Tibial nerve (tissue), 4 donors: ENCODE measurements at regions not wholly inside any gene's neighbourhood (a gene's known extent, or its start where the extent isn't known, plus 50 kb on each side); places are given as distances from the start of the nearest gene placed in this dataset.

Source experiments
- DNase-seq, 2 donors: peaks; one replicate each; pipeline ENCODE4 v3.0.0-alpha.2; 2019; ENCODE audit warnings: low spot score in 2 of 2
- H3K27ac ChIP-seq, 4 donors: fragments of 200-600 bp; sonication (generic) in 3 of 4; one replicate each; pipeline ENCODE4 v1.5.1; 2017 to 2019; ENCODE audit warnings: mild to moderate bottlenecking in 1 of 4
- H3K27me3 ChIP-seq, 2 donors: fragments of 200-600 bp; sonication (generic) in 1 of 2; one replicate each; pipeline versions ENCODE4 v1.5.1 to v1.6.0; 2017 to 2019
- H3K36me3 ChIP-seq, 3 donors: fragments of 200-600 bp; sonication (generic); one replicate each; pipeline ENCODE4 v1.5.1; 2018 to 2019
- H3K4me1 ChIP-seq, 4 donors: fragments of 200-600 bp; sonication (generic) in 3 of 4; one replicate each; pipeline ENCODE4 v1.5.1; 2017 to 2019
- H3K4me3 ChIP-seq, 4 donors: fragments of 200-600 bp; sonication (generic) in 3 of 4; one replicate each; pipeline ENCODE4 v1.5.1; 2017 to 2019; ENCODE audit warnings: mild to moderate bottlenecking in 1 of 4, moderate library complexity in 1 of 4
- H3K9me3 ChIP-seq, 4 donors: fragments of 200-600 bp; sonication (generic) in 3 of 4; one replicate each; pipeline ENCODE4 v1.5.1; 2017 to 2019
- CTCF ChIP-seq, 5 experiments: fragments of 200-600 bp in 3 of 5; fragments of 450-650 bp in 2 of 5; sonication (generic) in 3 of 5; IDR thresholded peaks; one replicate each; pipeline ENCODE4 v1.5.1; 2016 to 2019; ENCODE audit warnings: antibody characterized with exemption in 5 of 5, mild to moderate bottlenecking in 3 of 5, moderate library complexity in 2 of 5
- EP300 ChIP-seq, 2 donors: sonication (generic); formaldehyde crosslinking; IDR thresholded peaks; one replicate each; pipeline ENCODE4 v1.6.1; 2017; ENCODE audit warnings: antibody characterized with exemption in 2 of 2, mild to moderate bottlenecking in 1 of 2
- POLR2A ChIP-seq, 2 donors: fragments of 450-650 bp; IDR thresholded peaks; one replicate each; pipeline ENCODE4 v1.6.1; 2017; ENCODE audit warnings: antibody characterized with exemption in 2 of 2, mild to moderate bottlenecking in 2 of 2, moderate library complexity in 2 of 2
- WGBS, 2 donors: methylation state at CpG; one replicate each; pipeline ENCODE4 v1.1.5; 2018; 5-methylcytosine and 5-hydroxymethylcytosine counted together

- H3K36me3 ChIP-seq = no peaks in the 10 kb centered on the region
- H3K27ac ChIP-seq = peak overlapping the region in 3 of 4 donors; percentile 14 to 84 (median 77)
- no peaks in the 10 kb centered on the region for H3K27me3 ChIP-seq
- no peak for DNase-seq
- H3K4me1 ChIP-seq = peaks cover 0 to 13% (median 0%) of the 10 kb centered on the region in 4 donors
- WGBS, 2 donors = 60 to 64% methylated on average over 13 of the region's 13 CpGs
- TF ChIP-seq POLR2A (IDR thresholded peaks at IDR 0.05) (no peak), CTCF (IDR thresholded peaks at IDR 0.05) (no peak), EP300 (IDR thresholded peaks at IDR 0.05) (peak in 1 of 2 donors; percentile 23)
- H3K9me3 ChIP-seq = no peaks in the 10 kb centered on the region
- peak overlapping the region in 1 of 4 donors; percentile 24 for H3K4me3 ChIP-seq
Measured at GRCh38 chr2:144648837-144649465, 129.0 kb upstream of the ZEB2 start.

GRCh38 chr2:144645083-144645778 lies 125.3 kb upstream of the ZEB2 start:
- no peak for DNase-seq
- 38 to 40% methylated on average over 3 of the region's 3 CpGs for WGBS, 2 donors
- Histone ChIP-seq H3K4me3 (no peak overlapping the region), H3K36me3 (no peaks in the 10 kb centered on the region), H3K9me3 (no peaks in the 10 kb centered on the region), H3K27me3 (no peaks in the 10 kb centered on the region), H3K4me1 (peaks cover 0 to 28% (median 0%) of the 10 kb centered on the region in 4 donors), H3K27ac (peak overlapping the region in 2 of 4 donors; percentile 10 to 26)
- TF ChIP-seq CTCF (IDR thresholded peaks at IDR 0.05) (no peak), EP300 (IDR thresholded peaks at IDR 0.05) (no peak), POLR2A (IDR thresholded peaks at IDR 0.05) (no peak)

GRCh38 chr2:144644549-144644948 lies 124.6 kb upstream of the ZEB2 start:
- Histone ChIP-seq H3K36me3 (no peaks in the 10 kb centered on the region), H3K4me1 (peaks cover 0 to 28% (median 0%) of the 10 kb centered on the region in 4 donors), H3K27ac (peak overlapping the region in 2 of 4 donors; percentile 10 to 26), H3K9me3 (no peaks in the 10 kb centered on the region), H3K27me3 (no peaks in the 10 kb centered on the region), H3K4me3 (no peak overlapping the region)
- TF ChIP-seq EP300 (IDR thresholded peaks at IDR 0.05) (no peak), CTCF (IDR thresholded peaks at IDR 0.05) (no peak), POLR2A (IDR thresholded peaks at IDR 0.05) (no peak)
- WGBS, 2 donors = 88 to 90% methylated on average over 3 of the region's 3 CpGs
- no peak for DNase-seq

GRCh38 chr2:144643537-144644336 lies 123.8 kb upstream of the ZEB2 start:
- H3K27ac ChIP-seq = no peak overlapping the region
- peaks cover 0 to 28% (median 0%) of the 10 kb centered on the region in 4 donors for H3K4me1 ChIP-seq
- WGBS, 2 donors = 89 to 90% methylated on average over 6 of the region's 6 CpGs
- no peak overlapping the region for H3K4me3 ChIP-seq
- no peaks in the 10 kb centered on the region for H3K36me3 ChIP-seq
- H3K9me3 ChIP-seq = no peaks in the 10 kb centered on the region
- no peaks in the 10 kb centered on the region for H3K27me3 ChIP-seq
- no peak for TF ChIP-seq EP300 (IDR thresholded peaks at IDR 0.05)
- TF ChIP-seq CTCF (IDR thresholded peaks at IDR 0.05) = no peak
- TF ChIP-seq POLR2A (IDR thresholded peaks at IDR 0.05) = no peak
- no peak for DNase-seq
